T-helper 9 cell (primary cell): ENCODE measurements at regions not wholly inside any gene's neighbourhood (a gene's known extent, or its start where the extent isn't known, plus 50 kb on each side); places are given as distances from the start of the nearest gene placed in this dataset.
"Not testable (repeated sequence)": the region's sequence is repeated elsewhere in the genome, so short reads cannot be mapped to it uniquely, and the experiment has no call there.

Source experiments
- DNase-seq: peaks from one replicate; pipeline ENCODE4 v3.0.0-alpha.2; 2020

GRCh38 chr12:88931598-88931997 is 351.3 kb upstream of the KITLG start:
- no peak for DNase-seq

GRCh38 chr12:88925454-88925853 is 345.2 kb upstream of the KITLG start:
- DNase-seq = no peak

GRCh38 chr12:88924162-88924561 is 343.9 kb upstream of the KITLG start:
- DNase-seq = no peak

GRCh38 chr12:88923631-88924030 is 343.4 kb upstream of the KITLG start:
- no peak for DNase-seq

GRCh38 chr12:88922816-88923215 is 342.5 kb upstream of the KITLG start:
- DNase-seq = no peak

GRCh38 chr12:88921890-88922532 is 341.7 kb upstream of the KITLG start:
- no peak for DNase-seq

- no peak for DNase-seq
Measured at GRCh38 chr12:88921434-88921833, 341.2 kb upstream of the KITLG start.

GRCh38 chr12:88918161-88918560 is 337.9 kb upstream of the KITLG start:
- DNase-seq = no peak

GRCh38 chr12:88914967-88915366 is 334.7 kb upstream of the KITLG start:
- DNase-seq = no peak

- no peak for DNase-seq
Measured at GRCh38 chr12:88909510-88909909, 329.2 kb upstream of the KITLG start.

- DNase-seq = no peak
Measured at GRCh38 chr12:88908345-88908744, 328.1 kb upstream of the KITLG start.

- DNase-seq = no peak
Measured at GRCh38 chr12:88904705-88905104, 324.4 kb upstream of the KITLG start.

GRCh38 chr12:88903333-88903732 is 323.1 kb upstream of the KITLG start:
- no peak for DNase-seq

- DNase-seq = no peak
Measured at GRCh38 chr12:88897723-88898122, 317.5 kb upstream of the KITLG start.

- no peak for DNase-seq
Measured at GRCh38 chr12:88896958-88897357, 316.7 kb upstream of the KITLG start.

- DNase-seq = no peak
Measured at GRCh38 chr12:88895634-88896033, 315.4 kb upstream of the KITLG start.

GRCh38 chr12:88893801-88894200 is 313.5 kb upstream of the KITLG start:
- no peak for DNase-seq

- not testable (repeated sequence) for DNase-seq
Measured at GRCh38 chr12:88891434-88891833, 311.2 kb upstream of the KITLG start.

- DNase-seq = no peak
Measured at GRCh38 chr12:88889326-88890110, 309.2 kb upstream of the KITLG start.

- DNase-seq = no peak
Measured at GRCh38 chr12:88884600-88884999, 304.3 kb upstream of the KITLG start.

- DNase-seq = no peak
Measured at GRCh38 chr12:88882662-88883061, 302.4 kb upstream of the KITLG start.

- no peak for DNase-seq
Measured at GRCh38 chr12:88880051-88880450, 299.8 kb upstream of the KITLG start.

- DNase-seq = no peak
Measured at GRCh38 chr12:88878295-88878694, 298.0 kb upstream of the KITLG start.

- no peak for DNase-seq
Measured at GRCh38 chr12:88876857-88877256, 296.6 kb upstream of the KITLG start.
